B cell (primary cell): ENCODE measurements at regions not wholly inside any gene's neighbourhood (a gene's known extent, or its start where the extent isn't known, plus 50 kb on each side); places are given as distances from the start of the nearest gene placed in this dataset.

Source experiments
- ATAC-seq: fragments of 200-7000 bp; cut with Tn5 transposase; one replicate; pipeline ENCODE4 v1.10.0; 2021; ENCODE audit warnings: low read depth, mild to moderate bottlenecking, moderate number of reproducible peaks, moderate library complexity
- CTCF ChIA-PET: fragments of 350-600 bp; sonication (Branson Sonifier 250); formaldehyde crosslinking; loops from one replicate; lab custom pipeline; 2021; ENCODE audit warnings: antibody characterized with exemption, inconsistent platforms; lab: Charles Lee
- POLR2A ChIA-PET: fragments of 350-600 bp; sonication (Branson Sonifier 250); formaldehyde crosslinking; loops from one replicate; lab custom pipeline; 2021; ENCODE audit warnings: antibody characterized with exemption; lab: Charles Lee
- DNase-seq: peaks from one replicate; pipeline ENCODE4 v3.0.0; 2013
- H2AFZ ChIP-seq: 2 replicates; pipeline ENCODE4 v1.6.1; 2012; ENCODE audit warnings: mild to moderate bottlenecking, low read depth, low read length; ENCODE audit not compliant: insufficient read depth, poor library complexity, severe bottlenecking
- H3K27ac ChIP-seq, 2 donors: 1 replicate in 1 of 2; 2 replicates in 1 of 2; pipeline ENCODE4 v1.5.1; 2012 to 2013; ENCODE audit warnings: low read length in 2 of 2, mild to moderate bottlenecking in 2 of 2, moderate library complexity in 1 of 2
- H3K27me3 ChIP-seq, 4 experiments: fragments of 200-600 bp in 1 of 4; sonication (generic) in 1 of 4; replicated peaks in 1 of 4; 1 replicate in 2 of 4; 2 replicates in 2 of 4; pipeline versions ENCODE4 v1.6.1 to v1.7.0; 2013 to 2016; ENCODE audit warnings: low read length in 3 of 4, mild to moderate bottlenecking in 2 of 4, mixed read lengths in 1 of 4, moderate library complexity in 1 of 4; ENCODE audit not compliant: insufficient read depth in 4 of 4, control insufficient read depth in 3 of 4; ENCODE audit errors: control extremely low read depth in 1 of 4
- H3K36me3 ChIP-seq, 2 experiments: replicated peaks in 1 of 2; 1 replicate in 1 of 2; 2 replicates in 1 of 2; pipeline versions ENCODE4 v1.6.1 to v1.7.1; 2013; ENCODE audit warnings: low read length in 1 of 2; ENCODE audit not compliant: insufficient read depth in 2 of 2, control insufficient read depth in 1 of 2; ENCODE audit errors: control extremely low read depth in 1 of 2, extremely low read depth in 1 of 2
- H3K4me1 ChIP-seq, 2 donors: fragments of 200-600 bp in 1 of 2; sonication (generic) in 1 of 2; 1 replicate in 1 of 2; 2 replicates in 1 of 2; pipeline versions ENCODE4 v1.5.1 to v1.6.1; 2013 to 2017; ENCODE audit warnings: low read length in 2 of 2; ENCODE audit not compliant: control insufficient read depth in 2 of 2, insufficient read depth in 2 of 2
- H3K4me2 ChIP-seq: replicated peaks from 2 replicates; pipeline ENCODE3; 2012; ENCODE audit warnings: mild to moderate bottlenecking, low read depth, low read length; ENCODE audit not compliant: poor library complexity, severe bottlenecking
- H3K4me3 ChIP-seq, 5 experiments: fragments of 200-600 bp in 1 of 5; sonication (generic) in 1 of 5; 1 replicate in 3 of 5; 2 replicates in 2 of 5; pipeline versions ENCODE4 v1.5.1 to v1.7.0; 2011 to 2016; ENCODE audit warnings: low read length in 4 of 5, mild to moderate bottlenecking in 4 of 5, low read depth in 2 of 5, control low read depth in 1 of 5, moderate library complexity in 1 of 5; ENCODE audit not compliant: insufficient read depth in 1 of 5; ENCODE audit errors: control extremely low read depth in 1 of 5, extremely low read depth in 1 of 5
- H3K79me2 ChIP-seq: fragments of 200-600 bp; sonication (generic); one replicate; pipeline ENCODE4 v1.6.0; 2016; ENCODE audit warnings: low read length; ENCODE audit not compliant: control insufficient read depth, insufficient read depth
- H3K9ac ChIP-seq: fragments of 200-600 bp; sonication (generic); 2 replicates; pipeline ENCODE4 v1.6.1; 2017; ENCODE audit warnings: mild to moderate bottlenecking, low read length, moderate library complexity
- H3K9me3 ChIP-seq, 3 donors: one replicate each; pipeline versions ENCODE4 v1.6.1 to v1.7.1; 2013; ENCODE audit warnings: low read length in 2 of 3; ENCODE audit not compliant: control insufficient read depth in 2 of 3, insufficient read depth in 1 of 3; ENCODE audit errors: control extremely low read depth in 1 of 3
- H4K20me1 ChIP-seq: 2 replicates; pipeline ENCODE4 v1.6.0; 2012; ENCODE audit warnings: mild to moderate bottlenecking, low read length; ENCODE audit not compliant: insufficient read depth, control insufficient read depth, poor library complexity, severe bottlenecking
- H3K27ac Mint-ChIP-seq: one replicate; pipeline ENCODE4 v1.8.0; 2021; ENCODE audit warnings: mixed read lengths
- H3K27me3 Mint-ChIP-seq: one replicate; pipeline ENCODE4 v1.8.0; 2021; ENCODE audit warnings: mixed read lengths
- H3K4me1 Mint-ChIP-seq: one replicate; pipeline ENCODE4 v1.8.0; 2021; ENCODE audit warnings: mixed read lengths
- H3K4me3 Mint-ChIP-seq: one replicate; pipeline ENCODE4 v1.8.0; 2021; ENCODE audit warnings: mixed read lengths
- H3K9me3 Mint-ChIP-seq: one replicate; pipeline ENCODE4 v1.8.0; 2022; ENCODE audit warnings: mixed read lengths; ENCODE audit not compliant: insufficient read depth
- CTCF ChIP-seq: fragments of 200-600 bp; IDR thresholded peaks from one replicate; pipeline ENCODE4 v1.8.0; 2022; ENCODE audit warnings: antibody characterized with exemption, mild to moderate bottlenecking
- EZH2 ChIP-seq: IDR thresholded peaks from 2 replicates; pipeline ENCODE4 v1.6.1; 2012; ENCODE audit warnings: borderline replicate concordance, low read depth, mild to moderate bottlenecking, moderate library complexity, low read length; ENCODE audit not compliant: insufficient read depth, poor library complexity, severe bottlenecking
- WGBS: methylation state at CpG from one replicate; pipeline ENCODE4 v1.1.5; 2013; ENCODE audit warnings: missing lambda C conversion rate; ENCODE audit not compliant: insufficient coverage; 5-methylcytosine and 5-hydroxymethylcytosine counted together
- intact Hi-C: fragments of 100-400 bp; cut with micrococcal nuclease; formaldehyde crosslinking; loops from one replicate; pipeline ENCODE4 v1.10.0; 2022

DNA sequence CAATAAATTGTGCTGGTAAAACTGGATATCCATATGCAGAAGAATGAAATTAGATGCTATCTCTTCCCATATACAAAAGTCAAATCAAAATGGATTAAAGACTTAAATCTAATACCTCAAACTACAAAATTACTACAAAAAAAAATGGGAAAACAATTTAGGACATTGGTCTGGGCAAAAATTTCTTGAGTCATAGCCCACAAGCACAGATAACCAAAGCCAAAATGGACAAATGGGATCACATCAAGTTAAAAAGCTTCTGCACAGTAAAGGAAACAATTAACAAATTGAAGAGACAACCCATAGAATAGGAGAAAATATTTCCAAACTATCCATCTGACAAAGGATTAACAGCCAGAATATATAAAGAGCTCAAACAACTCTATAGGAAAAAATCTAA is 264.6 kb downstream of the NUAK1 start:
- no peak overlapping the region for H3K4me3 ChIP-seq
- no peaks in the 10 kb centered on the region for H3K79me2 ChIP-seq
- no peak overlapping the region for H2AFZ ChIP-seq
- no peak overlapping the region for H3K4me2 ChIP-seq
- Mint-ChIP-seq H3K4me1 (no peaks in the 10 kb centered on the region), H3K27me3 (peaks cover 10% of the 10 kb centered on the region), H3K9me3 (peaks cover 4% of the 10 kb centered on the region), H3K4me3 (no peak overlapping the region), H3K27ac (no peak overlapping the region)
- H3K9me3 ChIP-seq = no peaks in the 10 kb centered on the region
- CTCF ChIA-PET = no interaction called here
- H3K9ac ChIP-seq = no peak overlapping the region
- ATAC-seq (no peak), DNase-seq (no peak)
- intact Hi-C loops = no loop called here
- H3K27ac ChIP-seq = no peak overlapping the region
- no peaks in the 10 kb centered on the region for H3K36me3 ChIP-seq
- no peaks in the 10 kb centered on the region for H4K20me1 ChIP-seq
- H3K27me3 ChIP-seq = no peaks in the 10 kb centered on the region
- POLR2A ChIA-PET = no interaction called here
- H3K4me1 ChIP-seq = no peaks in the 10 kb centered on the region
- TF ChIP-seq EZH2 = no peak
- TF ChIP-seq CTCF = no peak

DNA sequence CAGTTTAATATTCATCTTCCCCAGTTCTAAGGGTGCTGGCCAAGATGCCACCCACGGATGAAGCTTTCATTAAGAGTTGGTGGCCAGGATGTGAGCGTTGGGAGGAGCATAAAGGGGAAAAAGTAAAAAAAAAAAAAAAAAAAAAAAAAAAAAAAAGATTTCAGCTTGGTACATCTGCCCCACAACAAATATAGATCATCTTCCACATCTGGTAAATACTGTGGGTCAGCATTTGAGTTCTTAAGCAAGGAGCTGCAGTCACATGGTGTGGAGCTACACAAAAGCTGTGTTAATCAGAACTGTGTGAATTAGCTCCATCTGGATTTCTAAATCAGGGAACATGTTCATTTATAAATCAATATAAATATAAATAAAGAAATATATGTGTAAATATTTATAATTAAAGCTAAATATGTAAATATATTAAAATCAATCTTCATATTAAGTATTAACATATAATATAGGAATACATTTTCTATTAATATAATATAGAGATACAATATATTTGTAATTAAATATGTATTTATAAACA is 262.3 kb downstream of the NUAK1 start:
- Histone ChIP-seq H3K9me3 (no peaks in the 10 kb centered on the region), H3K9ac (no peak overlapping the region), H3K36me3 (no peaks in the 10 kb centered on the region), H3K4me1 (no peaks in the 10 kb centered on the region), H3K4me3 (no peak overlapping the region), H4K20me1 (no peaks in the 10 kb centered on the region), H2AFZ (no peak overlapping the region), H3K79me2 (no peaks in the 10 kb centered on the region), H3K27me3 (no peaks in the 10 kb centered on the region), H3K4me2 (no peak overlapping the region), H3K27ac (no peak overlapping the region)
- CTCF ChIA-PET = interaction anchor here (0.6 kb wide), 1 partner anchor 407 kb away, joined by 3 read pairs; no protein-coding TSS in a partner anchor
- no peak overlapping the region for H3K27ac Mint-ChIP-seq
- no peaks in the 10 kb centered on the region for H3K27me3 Mint-ChIP-seq
- intact Hi-C loops = no loop called here
- H3K4me1 Mint-ChIP-seq = no peaks in the 10 kb centered on the region
- no CpG with 5 or more reads among the region's 2 CpGs for WGBS
- H3K9me3 Mint-ChIP-seq = no peaks in the 10 kb centered on the region
- no peak for ATAC-seq
- no peak overlapping the region for H3K4me3 Mint-ChIP-seq
- DNase-seq = no peak
- TF ChIP-seq CTCF = no peak
- no peak for TF ChIP-seq EZH2
- POLR2A ChIA-PET = no interaction called here
